Mesendoderm (in vitro differentiated cells): ENCODE measurements at regions not wholly inside any gene's neighbourhood (a gene's known extent, or its start where the extent isn't known, plus 50 kb on each side); places are given as distances from the start of the nearest gene placed in this dataset.

ENCODE experiments used
- DNase-seq: peaks from one replicate; pipeline ENCODE4 v3.0.0; 2013
- H2AK5ac ChIP-seq: 2 replicates; pipeline ENCODE4 v1.6.1; 2013; ENCODE audit warnings: low read length, inconsistent platforms
- H2BK120ac ChIP-seq: 2 replicates; pipeline ENCODE4 v1.6.1; 2013; ENCODE audit warnings: low read depth, mild to moderate bottlenecking, low read length, moderate library complexity, mixed read lengths
- H2BK15ac ChIP-seq: replicated peaks from 2 replicates; pipeline ENCODE4 v1.6.1; 2013; ENCODE audit warnings: low read depth, mild to moderate bottlenecking, moderate library complexity
- H2BK5ac ChIP-seq: 2 replicates; pipeline ENCODE4 v1.6.1; 2013; ENCODE audit warnings: low read length, inconsistent platforms
- H3K18ac ChIP-seq: 2 replicates; pipeline ENCODE4 v1.6.1; 2013; ENCODE audit warnings: mild to moderate bottlenecking, low read length, mixed read lengths
- H3K23ac ChIP-seq: one replicate; pipeline ENCODE4 v1.6.1; 2013; ENCODE audit warnings: low read length
- H3K27ac ChIP-seq: 2 replicates; pipeline ENCODE4 v1.5.1; 2013; ENCODE audit warnings: low read depth, mild to moderate bottlenecking, inconsistent platforms, low read length, moderate library complexity
- H3K27me3 ChIP-seq: 2 replicates; pipeline ENCODE4 v1.6.1; 2013; ENCODE audit warnings: low read length, control low read depth, mild to moderate bottlenecking, inconsistent platforms; ENCODE audit not compliant: insufficient read depth, poor library complexity
- H3K36me3 ChIP-seq: 2 replicates; pipeline ENCODE4 v1.6.1; 2013; ENCODE audit warnings: low read length, inconsistent platforms; ENCODE audit not compliant: control insufficient read depth, insufficient read depth
- H3K4ac ChIP-seq: one replicate; pipeline ENCODE4 v1.6.1; 2013; ENCODE audit warnings: low read depth, mild to moderate bottlenecking, low read length, moderate library complexity
- H3K4me1 ChIP-seq: 2 replicates; pipeline ENCODE4 v1.6.1; 2013; ENCODE audit warnings: low read depth, low read length, inconsistent platforms; ENCODE audit not compliant: control insufficient read depth
- H3K4me2 ChIP-seq: 2 replicates; pipeline ENCODE4 v1.6.1; 2013; ENCODE audit warnings: low read length
- H3K4me3 ChIP-seq: 2 replicates; pipeline ENCODE4 v1.5.1; 2013; ENCODE audit warnings: mild to moderate bottlenecking, low read length
- H3K56ac ChIP-seq: one replicate; pipeline ENCODE4 v1.6.1; 2013; ENCODE audit warnings: low read length
- H3K79me1 ChIP-seq: 2 replicates; pipeline ENCODE4 v1.6.1; 2013; ENCODE audit warnings: low read length, inconsistent platforms
- H3K79me2 ChIP-seq: 2 replicates; pipeline ENCODE4 v1.6.1; 2013; ENCODE audit warnings: mild to moderate bottlenecking, low read length; ENCODE audit not compliant: control insufficient read depth, insufficient read depth
- H3K9ac ChIP-seq: 2 replicates; pipeline ENCODE4 v1.6.1; 2013; ENCODE audit warnings: low read length, inconsistent platforms
- H4K5ac ChIP-seq: one replicate; pipeline ENCODE4 v1.6.1; 2013; ENCODE audit warnings: low read length
- H4K8ac ChIP-seq: one replicate; pipeline ENCODE4 v1.6.1; 2013; ENCODE audit warnings: low read depth, mild to moderate bottlenecking, control low read depth, low read length, moderate library complexity
- WGBS: extraction: QIAGEN DNeasy Blood & Tissue Kit; methylation state at CpG from one replicate; pipeline ENCODE4 v1.1.7; 2013; ENCODE audit warnings: low lambda C conversion rate, missing lambda C conversion rate; ENCODE audit not compliant: insufficient coverage; ENCODE audit errors: extremely low coverage; 5-methylcytosine and 5-hydroxymethylcytosine counted together

- Histone ChIP-seq H3K56ac (no peak overlapping the region), H3K79me2 (no peaks in the 10 kb centered on the region), H3K9ac (no peak overlapping the region), H4K8ac (no peak overlapping the region), H4K5ac (no peak overlapping the region), H3K4ac (no peak overlapping the region), H3K4me3 (no peak overlapping the region), H2BK120ac (no peak overlapping the region), H3K79me1 (no peaks in the 10 kb centered on the region), H3K4me1 (peaks cover 5% of the 10 kb centered on the region), H3K4me2 (no peak overlapping the region), H3K23ac (no peak overlapping the region), H3K36me3 (no peaks in the 10 kb centered on the region), H2BK5ac (peak overlapping the region; percentile 56), H2AK5ac (no peak overlapping the region), H3K27ac (no peak overlapping the region), H3K27me3 (no peaks in the 10 kb centered on the region), H3K18ac (peak overlapping the region; percentile 51), H2BK15ac (no peak overlapping the region)
- peak; percentile 88 for DNase-seq
These were observed 102.3 kb upstream of the NEUROD1 start for GRCh38 chr2:181782660-181783059.

GRCh38 chr2:181784556-181784955 is 104.2 kb upstream of the NEUROD1 start:
- Histone ChIP-seq H3K36me3 (no peaks in the 10 kb centered on the region), H4K5ac (no peak overlapping the region), H2BK5ac (no peak overlapping the region), H3K18ac (no peak overlapping the region), H3K27me3 (no peaks in the 10 kb centered on the region), H3K4me3 (no peak overlapping the region), H3K79me2 (no peaks in the 10 kb centered on the region), H3K56ac (no peak overlapping the region), H4K8ac (no peak overlapping the region), H2AK5ac (no peak overlapping the region), H3K4ac (no peak overlapping the region), H3K27ac (no peak overlapping the region), H3K79me1 (no peaks in the 10 kb centered on the region), H2BK120ac (no peak overlapping the region), H3K23ac (no peak overlapping the region), H2BK15ac (no peak overlapping the region), H3K4me1 (peaks cover 5% of the 10 kb centered on the region), H3K4me2 (no peak overlapping the region), H3K9ac (no peak overlapping the region)
- no CpG with 5 or more reads among the region's 3 CpGs for WGBS
- DNase-seq = no peak

GRCh38 chr2:181785691-181786344 is 105.5 kb upstream of the NEUROD1 start:
- H3K79me2 ChIP-seq = no peaks in the 10 kb centered on the region
- H3K27ac ChIP-seq = no peak overlapping the region
- H2BK15ac ChIP-seq = no peak overlapping the region
- H3K36me3 ChIP-seq = no peaks in the 10 kb centered on the region
- H3K18ac ChIP-seq = no peak overlapping the region
- peaks cover 6% of the 10 kb centered on the region for H3K4me1 ChIP-seq
- H3K56ac ChIP-seq = no peak overlapping the region
- H2AK5ac ChIP-seq = no peak overlapping the region
- no CpG with 5 or more reads among the region's 2 CpGs for WGBS
- no peak overlapping the region for H4K5ac ChIP-seq
- H2BK120ac ChIP-seq = no peak overlapping the region
- no peak overlapping the region for H3K4ac ChIP-seq
- H3K23ac ChIP-seq = no peak overlapping the region
- no peaks in the 10 kb centered on the region for H3K27me3 ChIP-seq
- no peak overlapping the region for H3K4me2 ChIP-seq
- peak; percentile 40 for DNase-seq
- H3K79me1 ChIP-seq = no peaks in the 10 kb centered on the region
- no peak overlapping the region for H4K8ac ChIP-seq
- H3K4me3 ChIP-seq = no peak overlapping the region
- no peak overlapping the region for H2BK5ac ChIP-seq
- H3K9ac ChIP-seq = no peak overlapping the region

- H2BK120ac ChIP-seq = no peak overlapping the region
- H3K18ac ChIP-seq = no peak overlapping the region
- peak overlapping the region; percentile 15 for H2BK5ac ChIP-seq
- no peak for DNase-seq
- H3K4me3 ChIP-seq = no peak overlapping the region
- H3K36me3 ChIP-seq = no peaks in the 10 kb centered on the region
- H3K27me3 ChIP-seq = no peaks in the 10 kb centered on the region
- H3K4me1 ChIP-seq = peaks cover 7% of the 10 kb centered on the region
- H4K8ac ChIP-seq = no peak overlapping the region
- no CpG with 5 or more reads among the region's 4 CpGs for WGBS
- H3K4me2 ChIP-seq = no peak overlapping the region
- H4K5ac ChIP-seq = no peak overlapping the region
- H3K79me2 ChIP-seq = no peaks in the 10 kb centered on the region
- H2AK5ac ChIP-seq = peak overlapping the region; percentile 66
- H3K27ac ChIP-seq = no peak overlapping the region
- peak overlapping the region; percentile 68 for H3K56ac ChIP-seq
- H2BK15ac ChIP-seq = no peak overlapping the region
- no peak overlapping the region for H3K23ac ChIP-seq
- H3K4ac ChIP-seq = no peak overlapping the region
- H3K9ac ChIP-seq = no peak overlapping the region
- H3K79me1 ChIP-seq = no peaks in the 10 kb centered on the region
These were observed 104.9 kb upstream of the ITPRID2 start for GRCh38 chr2:181786371-181787228.

GRCh38 chr2:181787310-181788048 is 104.1 kb upstream of the ITPRID2 start:
- Histone ChIP-seq H3K27ac (no peak overlapping the region), H2BK15ac (no peak overlapping the region), H3K4me3 (no peak overlapping the region), H3K56ac (peak overlapping the region; percentile 9), H2AK5ac (peak overlapping the region; percentile 66), H3K36me3 (no peaks in the 10 kb centered on the region), H3K9ac (no peak overlapping the region), H3K4ac (no peak overlapping the region), H3K79me2 (no peaks in the 10 kb centered on the region), H4K5ac (no peak overlapping the region), H3K18ac (no peak overlapping the region), H3K79me1 (no peaks in the 10 kb centered on the region), H3K23ac (no peak overlapping the region), H3K4me2 (no peak overlapping the region), H2BK120ac (no peak overlapping the region), H2BK5ac (no peak overlapping the region), H3K4me1 (peaks cover 7% of the 10 kb centered on the region), H4K8ac (no peak overlapping the region), H3K27me3 (no peaks in the 10 kb centered on the region)
- no CpG with 5 or more reads among the region's 3 CpGs for WGBS
- no peak for DNase-seq
